IMR-90 (cell line): ENCODE measurements at regions not wholly inside any gene's neighbourhood (a gene's known extent, or its start where the extent isn't known, plus 50 kb on each side); places are given as distances from the start of the nearest gene placed in this dataset.

Source experiments
- BHLHE40 ChIP-seq: fragments of 150-350 bp; IDR thresholded peaks from 2 replicates; pipeline ENCODE4 v1.6.1; 2016; ENCODE audit warnings: mild to moderate bottlenecking, low read depth, low read length
- CEBPB ChIP-seq: IDR thresholded peaks from 2 replicates; pipeline ENCODE4 v1.6.1; 2012; ENCODE audit warnings: low read depth, low read length, improper control_type of control experiment
- FOS ChIP-seq: fragments of 150-350 bp; IDR thresholded peaks from 2 replicates; pipeline ENCODE4 v1.6.1; 2016; ENCODE audit warnings: low read depth, low read length
- MAFK ChIP-seq: IDR thresholded peaks from 2 replicates; pipeline ENCODE4 v1.6.1; 2012; ENCODE audit warnings: low read depth, low read length, improper control_type of control experiment
- MAZ ChIP-seq: IDR thresholded peaks from 2 replicates; pipeline ENCODE4 v1.6.1; 2012; ENCODE audit warnings: low read depth, mild to moderate bottlenecking, low read length, improper control_type of control experiment, moderate library complexity, borderline replicate concordance
- MXI1 ChIP-seq: IDR thresholded peaks from 2 replicates; pipeline ENCODE4 v1.6.1; 2012; ENCODE audit warnings: low read depth, mild to moderate bottlenecking, low read length, moderate library complexity, borderline replicate concordance
- POLR2A ChIP-seq: IDR thresholded peaks from 2 replicates; pipeline ENCODE4 v1.6.1; 2012; ENCODE audit warnings: mild to moderate bottlenecking, low read depth, low read length
- RAD21 ChIP-seq: IDR thresholded peaks from 2 replicates; pipeline ENCODE4 v1.6.1; 2012; ENCODE audit warnings: low read length, improper control_type of control experiment
- RCOR1 ChIP-seq: IDR thresholded peaks from 2 replicates; pipeline ENCODE4 v1.6.1; 2012; ENCODE audit warnings: mild to moderate bottlenecking, low read length, improper control_type of control experiment; ENCODE audit not compliant: insufficient replicate concordance
- RFX5 ChIP-seq: IDR thresholded peaks from 2 replicates; pipeline ENCODE4 v1.8.0; 2012; ENCODE audit warnings: low read depth, mild to moderate bottlenecking, low read length, moderate library complexity
- TF ChIP-seq, protein P1 (sequence below): conservative IDR thresholded peaks from 2 replicates; pipeline ENCODE4 v1.5.1; 2012; ENCODE audit warnings: mild to moderate bottlenecking, low read depth, low read length, improper control_type of control experiment
- TF ChIP-seq, protein P2 (sequence below): fragments of 150-350 bp; IDR thresholded peaks from 2 replicates; pipeline ENCODE4 v1.6.1; 2017; ENCODE audit warnings: mild to moderate bottlenecking, antibody characterized with exemption, low read length, low read depth

DNA sequence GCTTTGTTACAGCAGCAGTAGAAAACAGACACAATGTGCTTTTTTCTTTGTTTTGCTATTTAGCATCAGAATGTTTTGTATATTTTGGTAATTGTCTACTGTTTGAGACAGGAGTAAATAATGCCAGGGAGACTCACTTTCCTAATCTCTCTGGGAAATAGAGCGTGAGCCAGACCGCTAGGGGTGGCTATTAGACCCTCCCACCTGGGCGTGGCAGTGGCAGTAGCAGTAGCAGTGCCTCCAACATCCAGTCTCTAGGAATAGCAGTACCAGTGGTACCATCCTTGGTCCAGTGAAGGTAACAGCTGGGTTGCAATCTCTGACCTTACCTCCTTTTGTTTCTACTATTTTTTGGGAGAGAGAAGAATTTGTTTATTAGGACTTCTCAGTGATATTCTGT lies 165.7 kb upstream of the MAGI2 start:
- TF ChIP-seq, protein P1, sequence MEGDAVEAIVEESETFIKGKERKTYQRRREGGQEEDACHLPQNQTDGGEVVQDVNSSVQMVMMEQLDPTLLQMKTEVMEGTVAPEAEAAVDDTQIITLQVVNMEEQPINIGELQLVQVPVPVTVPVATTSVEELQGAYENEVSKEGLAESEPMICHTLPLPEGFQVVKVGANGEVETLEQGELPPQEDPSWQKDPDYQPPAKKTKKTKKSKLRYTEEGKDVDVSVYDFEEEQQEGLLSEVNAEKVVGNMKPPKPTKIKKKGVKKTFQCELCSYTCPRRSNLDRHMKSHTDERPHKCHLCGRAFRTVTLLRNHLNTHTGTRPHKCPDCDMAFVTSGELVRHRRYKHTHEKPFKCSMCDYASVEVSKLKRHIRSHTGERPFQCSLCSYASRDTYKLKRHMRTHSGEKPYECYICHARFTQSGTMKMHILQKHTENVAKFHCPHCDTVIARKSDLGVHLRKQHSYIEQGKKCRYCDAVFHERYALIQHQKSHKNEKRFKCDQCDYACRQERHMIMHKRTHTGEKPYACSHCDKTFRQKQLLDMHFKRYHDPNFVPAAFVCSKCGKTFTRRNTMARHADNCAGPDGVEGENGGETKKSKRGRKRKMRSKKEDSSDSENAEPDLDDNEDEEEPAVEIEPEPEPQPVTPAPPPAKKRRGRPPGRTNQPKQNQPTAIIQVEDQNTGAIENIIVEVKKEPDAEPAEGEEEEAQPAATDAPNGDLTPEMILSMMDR: no peak
- TF ChIP-seq POLR2A: no peak
- no peak for TF ChIP-seq RFX5
- TF ChIP-seq FOS: no peak
- no peak for TF ChIP-seq RAD21
- TF ChIP-seq, protein P2, sequence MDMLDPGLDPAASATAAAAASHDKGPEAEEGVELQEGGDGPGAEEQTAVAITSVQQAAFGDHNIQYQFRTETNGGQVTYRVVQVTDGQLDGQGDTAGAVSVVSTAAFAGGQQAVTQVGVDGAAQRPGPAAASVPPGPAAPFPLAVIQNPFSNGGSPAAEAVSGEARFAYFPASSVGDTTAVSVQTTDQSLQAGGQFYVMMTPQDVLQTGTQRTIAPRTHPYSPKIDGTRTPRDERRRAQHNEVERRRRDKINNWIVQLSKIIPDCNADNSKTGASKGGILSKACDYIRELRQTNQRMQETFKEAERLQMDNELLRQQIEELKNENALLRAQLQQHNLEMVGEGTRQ: no peak
- no peak for TF ChIP-seq MAZ
- TF ChIP-seq BHLHE40: no peak
- no peak for TF ChIP-seq MAFK
- no peak for TF ChIP-seq MXI1
- no peak for TF ChIP-seq CEBPB
- no peak for TF ChIP-seq RCOR1
